Retina (tissue), 1 donor: ENCODE measurements at regions not wholly inside any gene's neighbourhood (a gene's known extent, or its start where the extent isn't known, plus 50 kb on each side); places are given as distances from the start of the nearest gene placed in this dataset.
"Not testable (repeated sequence)": the region's sequence is repeated elsewhere in the genome, so short reads cannot be mapped to it uniquely, and the experiment has no call there.

ENCODE experiments used
- DNase-seq: peaks from one replicate; pipeline ENCODE4 v3.0.0-alpha.2; 2016

DNA sequence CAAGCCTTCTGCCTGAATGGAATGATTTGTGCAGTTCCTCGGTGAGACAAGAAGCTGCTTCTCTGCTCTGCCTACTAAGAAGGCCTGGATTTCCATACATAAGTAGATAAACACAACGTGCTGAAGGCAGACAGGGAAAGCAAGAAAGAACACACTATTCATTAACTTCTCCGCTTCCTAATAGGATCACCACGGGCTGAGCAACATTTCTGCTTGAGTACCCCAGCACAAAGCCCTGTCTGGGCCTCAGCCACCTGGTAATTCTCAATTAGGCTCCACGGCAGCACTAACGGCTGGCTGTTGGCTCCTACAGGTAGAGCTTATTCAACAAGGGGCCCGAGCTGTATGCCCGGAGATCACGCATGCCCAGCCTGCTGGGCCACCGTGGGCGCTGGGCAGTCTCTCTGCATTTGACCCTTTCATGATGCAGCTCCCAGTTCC is 1156.6 kb downstream of the TBC1D22A start:
- DNase-seq: peak; percentile 89

GRCh38 chr22:47918276-47918921 is 1155.9 kb downstream of the TBC1D22A start:
- peak; percentile 90 for DNase-seq

DNA sequence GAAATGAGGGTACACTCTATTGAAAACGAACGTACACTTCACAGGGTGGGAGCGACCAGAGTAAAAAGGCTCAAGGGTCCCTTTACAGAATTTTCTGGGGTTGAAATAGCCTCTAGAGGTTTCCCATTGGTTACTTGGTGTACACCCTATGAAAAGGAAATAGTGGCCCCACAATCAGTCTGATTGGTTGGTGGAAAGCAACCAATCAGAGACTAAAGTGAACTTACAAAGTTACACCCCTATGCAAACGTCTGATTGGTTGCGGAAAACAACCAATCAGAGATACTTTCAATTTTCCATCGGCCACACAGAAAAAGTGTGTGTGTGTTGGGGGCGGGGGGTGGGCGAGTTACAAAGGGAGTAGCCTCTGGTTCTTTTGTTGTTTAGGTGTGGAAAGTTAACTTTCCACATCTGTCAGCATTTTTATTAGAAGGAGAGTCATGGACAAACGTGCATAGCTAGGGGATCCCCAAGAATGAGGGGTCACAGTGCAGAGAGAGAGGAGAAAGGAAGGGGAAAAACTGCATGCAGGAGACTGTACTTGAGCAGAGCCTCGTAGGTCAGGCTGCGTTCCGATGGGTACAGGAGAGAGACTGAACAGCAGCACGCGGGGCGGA is 1152.1 kb downstream of the TBC1D22A start:
- no peak for DNase-seq

DNA sequence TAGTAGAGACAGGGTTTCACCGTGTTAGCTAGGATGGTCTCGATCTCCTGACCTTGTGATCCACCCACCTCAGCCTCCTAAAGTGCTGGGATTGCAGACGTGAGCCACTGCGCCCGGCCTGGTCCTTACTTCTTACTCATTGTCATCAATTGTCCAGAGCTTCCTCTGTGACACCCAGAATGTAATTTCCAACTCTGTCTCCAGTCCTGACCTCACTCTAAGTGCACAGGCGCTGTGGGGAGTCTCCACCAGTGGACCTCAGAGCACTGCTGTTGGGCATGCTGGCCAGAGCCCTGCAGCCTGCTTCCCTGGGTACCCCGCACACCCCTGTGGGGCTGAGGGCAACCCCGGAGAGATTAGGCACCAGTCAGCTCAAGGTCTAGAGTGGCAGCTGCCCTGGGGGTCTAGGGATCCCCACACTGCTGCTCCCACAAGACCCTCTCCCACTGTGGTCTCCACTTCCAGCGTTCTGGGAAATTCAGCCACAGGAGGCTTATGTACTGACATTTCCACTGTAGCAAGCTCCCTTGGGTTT is 1140.3 kb downstream of the TBC1D22A start:
- no peak for DNase-seq

- DNase-seq: no peak
Observed at GRCh38 chr22:47901911-47902310, 1139.5 kb downstream of the TBC1D22A start.

DNA sequence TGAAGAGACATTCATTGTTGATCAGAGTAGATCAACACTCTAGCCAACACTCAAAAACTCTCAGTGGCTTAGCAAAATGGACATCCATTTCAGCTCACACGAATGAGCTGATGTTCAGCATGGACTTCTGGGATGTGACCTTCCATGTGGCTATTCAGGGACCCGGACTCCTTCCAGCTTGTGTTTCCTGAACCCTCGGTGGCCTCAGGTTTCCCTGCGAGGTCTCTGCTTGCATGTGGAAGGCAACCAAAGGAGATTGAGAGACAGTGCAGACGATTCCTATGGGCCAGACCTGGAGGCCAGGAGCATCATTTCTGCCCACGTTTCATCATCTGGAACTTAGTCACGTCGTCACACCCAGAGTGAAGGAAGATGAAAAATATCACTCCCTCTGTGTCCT is 1137.4 kb downstream of the TBC1D22A start:
- DNase-seq: no peak

DNA sequence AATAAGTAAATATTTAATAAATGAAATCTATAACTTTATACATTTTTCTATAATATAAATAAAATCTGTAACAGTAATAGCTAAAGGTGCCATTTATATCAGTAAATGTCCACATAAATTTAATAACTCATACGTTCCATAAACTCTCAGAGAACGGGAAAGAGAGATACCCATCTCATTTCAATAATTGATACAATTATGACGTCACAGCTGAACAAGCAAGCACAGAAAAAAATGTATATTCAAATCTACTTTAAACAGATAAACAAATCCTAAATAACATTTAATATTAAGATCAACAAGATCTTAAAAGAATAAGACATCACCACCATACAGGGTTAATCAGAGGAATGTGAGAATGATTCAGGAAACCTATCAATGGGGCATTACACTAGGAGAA is 1136.5 kb downstream of the TBC1D22A start:
- no peak for DNase-seq

DNA sequence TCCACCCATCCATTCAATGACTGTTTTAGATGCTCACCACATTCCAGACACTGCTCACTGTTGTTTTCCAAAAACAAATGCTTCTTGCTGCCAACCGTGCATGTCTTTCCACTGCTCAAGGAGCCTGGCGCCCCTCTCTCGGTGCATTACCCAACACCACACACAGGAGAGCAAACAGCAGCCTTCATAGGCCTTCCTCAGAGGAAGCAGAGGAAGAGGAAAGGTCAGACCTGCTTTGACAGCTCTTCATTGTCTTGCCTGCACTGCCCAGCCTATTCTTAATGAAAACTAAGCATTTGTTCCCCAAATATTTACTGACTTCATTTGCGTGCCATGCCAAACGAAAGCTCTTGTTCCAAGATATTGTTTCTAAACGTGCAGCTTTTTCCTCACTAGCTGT is 1129.2 kb downstream of the TBC1D22A start:
- no peak for DNase-seq

- DNase-seq: no peak
Observed at GRCh38 chr22:47888817-47889216, 1126.4 kb downstream of the TBC1D22A start.

DNA sequence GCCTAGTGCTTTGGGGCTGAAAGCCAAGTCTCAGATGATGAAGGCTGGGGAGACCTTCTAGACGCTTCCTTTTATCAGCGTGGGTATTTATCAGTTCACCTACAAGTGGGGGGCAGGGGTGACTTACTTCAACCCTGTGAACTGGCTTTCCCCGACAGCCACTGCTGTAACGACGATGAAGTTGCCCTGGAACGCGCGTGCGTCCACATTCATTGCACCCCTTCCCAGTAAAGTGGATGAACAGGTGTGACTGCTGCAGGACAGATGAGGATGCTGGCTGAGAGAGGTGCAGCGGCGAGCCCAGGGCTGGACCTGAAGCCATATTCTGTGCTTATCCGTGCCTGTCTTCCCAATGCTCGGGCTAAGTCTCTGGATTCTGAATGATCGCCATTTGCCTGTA is 1122.3 kb downstream of the TBC1D22A start:
- DNase-seq: no peak

GRCh38 chr22:47884200-47884599 is 1121.8 kb downstream of the TBC1D22A start:
- no peak for DNase-seq

GRCh38 chr22:47883757-47884156 is 1121.3 kb downstream of the TBC1D22A start:
- DNase-seq: no peak

DNA sequence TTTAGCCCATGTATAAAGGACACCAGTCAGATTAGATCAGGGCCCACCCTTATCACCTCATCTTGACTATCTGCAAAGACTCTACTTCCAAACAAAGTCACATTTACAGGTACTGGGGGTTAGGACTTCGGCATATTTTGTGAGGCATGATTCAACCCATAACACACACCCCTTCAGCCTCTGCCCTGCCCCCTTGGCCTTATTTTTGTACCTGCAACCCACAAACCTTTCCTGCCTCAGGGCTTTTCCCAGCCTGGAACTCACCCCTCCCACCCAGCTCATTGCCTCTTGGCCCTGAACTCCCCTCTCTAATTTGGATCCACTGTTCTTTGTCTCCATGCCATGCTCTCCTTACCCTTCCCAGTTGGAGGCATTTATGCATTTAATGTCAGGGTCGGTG is 1116.9 kb downstream of the TBC1D22A start:
- no peak for DNase-seq

DNA sequence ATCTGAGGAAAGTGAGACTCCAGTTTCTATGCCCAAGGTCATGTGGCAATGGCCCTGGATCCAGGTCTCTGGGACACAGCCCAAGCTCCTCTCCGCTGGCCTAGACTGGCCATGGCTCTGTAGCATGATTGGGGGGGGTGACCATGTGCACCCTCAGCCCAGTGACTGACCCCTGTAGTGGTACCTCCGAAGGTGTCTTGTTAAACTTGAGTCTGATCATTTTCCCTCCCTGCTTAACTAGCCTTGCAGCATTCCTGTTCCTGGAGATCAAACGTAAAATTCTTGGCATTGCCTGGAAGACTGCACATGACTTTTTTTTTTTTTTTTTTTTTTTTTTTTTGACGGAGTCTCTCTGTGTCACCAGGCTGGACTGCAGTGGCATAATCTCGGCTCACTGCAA is 1116.0 kb downstream of the TBC1D22A start:
- no peak for DNase-seq

DNA sequence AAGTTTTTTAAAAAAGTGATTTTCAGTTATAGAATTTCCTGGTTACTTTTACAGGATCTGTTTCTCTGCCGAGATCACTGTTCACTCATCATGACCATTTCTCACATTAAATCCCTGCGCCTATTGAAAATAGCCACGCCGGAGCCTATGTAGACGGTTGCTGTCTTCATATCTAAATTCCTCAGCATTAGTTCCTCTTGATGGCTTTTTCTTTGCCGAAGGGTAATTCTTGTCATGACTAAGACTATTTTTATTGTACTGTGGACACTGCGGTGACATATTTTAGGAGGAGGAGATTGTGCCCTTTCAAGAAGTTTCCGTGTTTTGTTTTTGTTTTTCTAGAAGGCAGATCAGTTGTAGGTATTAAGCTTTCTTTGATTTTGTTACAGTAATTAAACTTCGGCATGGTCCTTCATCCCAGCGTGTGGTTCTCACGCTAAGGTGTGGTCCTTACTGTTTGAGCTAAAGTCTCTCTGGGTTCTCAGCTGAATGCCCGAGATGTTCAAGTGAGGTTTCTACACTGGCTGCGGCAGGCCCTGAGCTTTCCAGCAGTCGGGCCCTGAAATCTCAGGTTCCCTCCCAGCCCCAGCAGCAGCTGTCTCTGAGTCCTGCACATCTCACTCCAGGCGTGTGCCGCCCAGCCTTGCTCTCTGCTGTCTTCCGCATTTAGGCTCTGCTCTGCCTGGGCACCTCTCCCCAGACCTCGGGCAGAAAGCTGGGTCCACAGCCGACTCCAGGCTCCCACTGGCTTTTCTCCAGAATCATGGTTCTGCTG is 1110.5 kb downstream of the TBC1D22A start:
- no peak for DNase-seq

GRCh38 chr22:47865626-47866025 is 1103.2 kb downstream of the TBC1D22A start:
- no peak for DNase-seq

GRCh38 chr22:47862394-47862793 is 1099.9 kb downstream of the TBC1D22A start:
- DNase-seq: no peak

GRCh38 chr22:47860907-47861306 is 1098.5 kb downstream of the TBC1D22A start:
- DNase-seq: not testable (repeated sequence)

DNA sequence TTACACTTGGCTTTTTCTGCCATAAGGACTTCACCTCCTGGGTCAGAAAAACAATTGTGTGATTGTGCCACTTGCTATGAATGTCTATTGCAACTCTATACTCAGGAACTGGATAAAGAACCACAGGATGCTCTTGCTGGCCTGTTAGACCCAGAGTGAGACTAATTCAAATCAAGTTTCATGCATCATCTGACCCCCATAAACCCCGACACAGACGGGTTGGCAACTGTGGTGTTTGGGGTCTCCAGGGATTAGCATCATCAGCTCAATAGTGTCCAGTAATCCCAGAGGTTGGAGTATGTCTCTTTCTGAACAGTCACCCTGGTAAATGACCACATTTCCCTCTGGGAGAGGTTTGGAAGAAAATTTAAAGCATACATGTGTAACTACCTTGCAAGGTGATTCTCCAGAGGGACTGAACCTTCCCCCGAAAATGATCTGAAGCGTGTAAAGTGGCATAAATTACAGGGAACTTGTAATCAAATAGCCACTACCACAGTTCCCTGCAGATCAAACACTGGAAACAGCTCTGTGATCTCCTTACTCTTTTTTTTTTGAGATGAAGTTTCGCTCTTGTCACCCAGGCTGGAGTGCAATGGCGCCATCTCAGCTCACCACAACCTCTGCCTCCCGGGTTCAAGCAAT is 1097.6 kb downstream of the TBC1D22A start:
- no peak for DNase-seq

- DNase-seq: no peak
Observed at GRCh38 chr22:47858773-47859306, 1096.4 kb downstream of the TBC1D22A start.

DNA sequence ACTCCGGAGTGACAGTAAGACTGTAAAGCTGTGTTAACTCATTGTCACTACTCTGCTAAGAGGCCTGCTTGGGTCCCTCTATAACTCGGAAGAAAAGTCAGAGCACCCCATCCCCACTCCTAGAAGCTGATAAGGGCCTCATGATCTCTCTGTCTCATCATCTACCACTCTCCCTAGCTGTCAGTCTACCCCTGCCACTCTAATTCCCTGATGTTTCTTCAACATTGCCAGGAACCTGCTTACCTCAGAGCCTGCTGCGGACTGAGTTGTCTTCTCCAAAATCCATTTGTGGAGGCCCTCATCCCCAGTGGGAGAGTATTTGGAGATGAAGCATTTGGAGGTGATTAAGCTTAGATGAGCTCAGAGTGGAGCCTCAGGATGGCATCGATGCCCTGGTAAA is 1092.2 kb downstream of the TBC1D22A start:
- DNase-seq: no peak

DNA sequence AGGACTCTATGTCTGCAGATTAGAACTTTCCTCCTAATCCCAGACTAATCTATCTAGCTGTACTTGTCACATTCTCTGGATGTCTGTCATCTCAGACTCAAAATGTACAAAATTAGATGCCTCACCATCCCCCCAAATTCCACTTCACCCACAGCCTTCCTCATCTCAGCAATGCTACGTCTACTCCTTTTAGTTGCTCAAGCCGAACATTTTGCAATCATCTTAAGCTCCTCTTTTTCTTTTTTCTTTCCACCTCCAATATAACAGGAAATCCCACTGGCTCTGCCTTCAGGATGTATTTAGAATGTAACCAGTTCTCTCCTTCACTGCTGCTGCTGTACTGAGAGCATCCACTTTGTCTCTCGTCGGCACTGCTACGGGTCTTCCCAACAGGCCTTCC is 1091.8 kb downstream of the TBC1D22A start:
- DNase-seq: no peak

DNA sequence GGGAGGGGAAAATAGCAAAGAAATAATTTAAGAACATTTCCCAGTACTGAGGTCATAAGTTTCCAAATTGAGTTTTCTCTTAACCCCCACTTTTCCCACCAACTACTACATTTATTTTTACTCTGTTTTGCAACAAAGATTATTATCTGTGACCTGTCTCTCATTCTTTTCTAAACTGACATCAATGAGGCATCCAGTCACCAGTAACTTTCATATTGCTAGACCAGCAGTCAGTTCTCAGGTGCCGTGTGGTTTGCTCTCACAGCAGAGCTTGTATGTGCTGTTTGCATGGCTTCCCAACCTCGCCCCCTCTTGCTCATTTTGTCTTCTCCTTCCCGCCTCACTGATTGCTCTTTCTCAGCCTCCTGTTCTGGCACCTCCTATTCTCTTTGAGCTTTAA is 1091.3 kb downstream of the TBC1D22A start:
- DNase-seq: no peak
